HL-60 (cell line): ENCODE measurements at regions not wholly inside any gene's neighbourhood (a gene's known extent, or its start where the extent isn't known, plus 50 kb on each side); places are given as distances from the start of the nearest gene placed in this dataset.

Experiments used
- GABPA ChIP-seq: IDR thresholded peaks from 2 replicates; pipeline ENCODE4 v1.6.1; 2012; ENCODE audit warnings: low read depth
- POLR2AphosphoS5 ChIP-seq: IDR thresholded peaks from 2 replicates; pipeline ENCODE4 v1.6.1; 2012; ENCODE audit warnings: low read depth
- TF ChIP-seq, protein P1 (sequence below): IDR thresholded peaks from one replicate; pipeline ENCODE4 v1.5.1; 2011; ENCODE audit warnings: low read length, control low read depth, inconsistent platforms; ENCODE audit not compliant: insufficient read depth

- TF ChIP-seq, protein P1, sequence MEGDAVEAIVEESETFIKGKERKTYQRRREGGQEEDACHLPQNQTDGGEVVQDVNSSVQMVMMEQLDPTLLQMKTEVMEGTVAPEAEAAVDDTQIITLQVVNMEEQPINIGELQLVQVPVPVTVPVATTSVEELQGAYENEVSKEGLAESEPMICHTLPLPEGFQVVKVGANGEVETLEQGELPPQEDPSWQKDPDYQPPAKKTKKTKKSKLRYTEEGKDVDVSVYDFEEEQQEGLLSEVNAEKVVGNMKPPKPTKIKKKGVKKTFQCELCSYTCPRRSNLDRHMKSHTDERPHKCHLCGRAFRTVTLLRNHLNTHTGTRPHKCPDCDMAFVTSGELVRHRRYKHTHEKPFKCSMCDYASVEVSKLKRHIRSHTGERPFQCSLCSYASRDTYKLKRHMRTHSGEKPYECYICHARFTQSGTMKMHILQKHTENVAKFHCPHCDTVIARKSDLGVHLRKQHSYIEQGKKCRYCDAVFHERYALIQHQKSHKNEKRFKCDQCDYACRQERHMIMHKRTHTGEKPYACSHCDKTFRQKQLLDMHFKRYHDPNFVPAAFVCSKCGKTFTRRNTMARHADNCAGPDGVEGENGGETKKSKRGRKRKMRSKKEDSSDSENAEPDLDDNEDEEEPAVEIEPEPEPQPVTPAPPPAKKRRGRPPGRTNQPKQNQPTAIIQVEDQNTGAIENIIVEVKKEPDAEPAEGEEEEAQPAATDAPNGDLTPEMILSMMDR = no peak
- no peak for TF ChIP-seq POLR2AphosphoS5
- no peak for TF ChIP-seq GABPA
These were observed 71.4 kb upstream of the PREP start for GRCh38 chr6:105474234-105474633.
